HG03175 (cell line): ENCODE measurements at regions not wholly inside any gene's neighbourhood (a gene's known extent, or its start where the extent isn't known, plus 50 kb on each side); places are given as distances from the start of the nearest gene placed in this dataset.
"Not testable (repeated sequence)": the region's sequence is repeated elsewhere in the genome, so short reads cannot be mapped to it uniquely, and the experiment has no call there.

Experiments
- ATAC-seq: cut with Tn5 transposase; IDR thresholded peaks from one replicate; pipeline ENCODE4 v1.9.1; 2021; ENCODE audit warnings: mild to moderate bottlenecking, moderate library complexity; ENCODE audit not compliant: unreplicated experiment

DNA sequence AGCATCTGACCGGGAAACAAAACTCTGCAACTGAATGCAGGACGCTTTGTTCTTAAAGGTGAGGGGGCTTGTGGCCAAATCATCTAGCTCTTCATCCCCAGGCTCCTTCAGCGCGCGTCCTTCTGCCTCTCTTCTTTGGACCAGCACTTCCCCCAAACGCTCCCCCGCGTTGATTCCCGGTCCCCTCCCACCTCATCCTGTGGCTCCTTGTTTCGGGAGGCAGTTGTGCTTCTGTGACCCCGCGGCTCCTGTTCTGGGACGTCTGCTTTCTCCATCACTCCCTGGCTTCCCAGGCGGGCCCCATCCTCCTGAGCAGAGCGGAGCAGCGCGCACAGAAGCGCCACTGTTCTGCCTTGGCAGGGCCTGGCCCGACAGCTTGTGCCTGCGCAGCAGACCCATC lies 109.7 kb upstream of the ZNG1E start:
- not testable (repeated sequence) for ATAC-seq

DNA sequence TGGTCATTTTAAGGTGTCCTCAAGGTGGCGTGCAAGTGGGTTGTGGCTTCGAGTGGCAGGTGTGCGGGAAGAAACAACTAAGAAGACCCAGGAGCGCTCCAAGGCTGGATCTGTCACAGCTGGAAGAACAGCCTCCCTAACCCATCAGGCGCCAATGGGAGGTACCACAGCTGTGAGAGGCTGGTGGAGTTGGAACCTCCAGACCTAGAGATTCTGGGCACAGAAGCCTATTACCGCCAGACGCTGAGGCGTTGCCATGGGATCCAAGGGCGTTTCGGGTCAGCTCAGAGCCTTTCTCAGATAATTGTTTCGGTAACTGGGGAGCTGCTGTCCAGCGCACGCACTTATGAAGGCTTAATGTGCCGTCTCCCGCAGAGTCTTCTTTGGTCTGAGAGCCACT lies 156.7 kb upstream of the ZNG1E start:
- ATAC-seq, result not testable (repeated sequence)

DNA sequence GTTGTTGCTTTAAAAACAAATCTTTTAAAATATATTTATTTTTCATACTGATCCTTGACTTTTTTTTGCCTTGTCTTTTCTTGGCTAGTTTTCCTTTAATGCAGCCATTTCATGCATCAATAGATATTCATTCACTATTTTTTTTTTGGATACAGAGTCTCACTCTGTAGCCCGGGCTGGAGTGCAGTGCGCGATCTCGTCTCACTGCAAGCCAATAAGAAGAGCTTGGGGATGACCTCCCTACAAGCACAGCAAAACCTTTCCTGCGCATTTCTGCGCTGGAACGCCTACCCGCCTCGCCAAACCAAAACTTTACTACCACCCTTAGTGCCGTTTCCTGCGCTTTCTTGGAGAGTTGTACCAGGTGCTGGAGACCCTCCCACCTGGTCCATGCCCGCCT lies 161.3 kb upstream of the ZNG1E start:
- not testable (repeated sequence) for ATAC-seq

DNA sequence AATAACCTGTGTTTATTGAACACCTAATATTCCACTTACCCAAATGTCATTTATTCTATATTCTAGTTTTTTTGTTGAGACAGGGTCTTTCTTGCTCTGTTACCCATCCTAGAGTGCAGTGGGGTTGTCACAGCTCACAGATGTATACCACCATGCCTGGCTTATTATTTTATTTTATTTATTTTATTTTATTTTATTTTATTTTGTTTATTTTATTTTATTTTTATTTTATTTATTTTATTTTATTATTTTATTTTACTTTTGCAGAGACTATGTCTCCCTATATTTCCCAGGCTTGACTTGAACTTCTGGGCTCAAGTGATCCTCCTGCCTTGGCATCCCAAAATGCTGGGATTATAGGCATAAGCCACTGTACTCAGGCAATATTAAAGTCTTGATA lies 167.8 kb upstream of the ZNG1E start:
- not testable (repeated sequence) for ATAC-seq

DNA sequence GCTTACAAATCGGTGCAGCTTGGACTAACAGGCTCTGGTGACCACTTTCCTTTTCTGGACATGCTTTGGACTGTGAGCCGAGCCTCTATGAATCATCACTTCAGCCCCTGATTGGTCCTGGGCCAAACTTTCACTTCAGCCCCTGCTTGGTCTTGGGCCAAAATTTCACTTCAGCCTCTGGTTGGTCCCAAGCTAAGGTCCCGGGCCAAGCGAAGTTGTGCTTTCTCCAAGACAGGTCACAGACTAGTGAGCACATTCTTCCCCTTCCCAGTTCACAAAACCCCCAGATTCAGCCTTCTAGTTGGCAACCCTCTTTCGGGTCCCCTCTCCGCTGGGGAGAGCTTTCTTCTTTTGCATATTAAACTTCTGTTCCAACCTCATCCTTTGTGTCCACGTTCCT lies 171.0 kb upstream of the ZNG1E start:
- ATAC-seq, result not testable (repeated sequence)

DNA sequence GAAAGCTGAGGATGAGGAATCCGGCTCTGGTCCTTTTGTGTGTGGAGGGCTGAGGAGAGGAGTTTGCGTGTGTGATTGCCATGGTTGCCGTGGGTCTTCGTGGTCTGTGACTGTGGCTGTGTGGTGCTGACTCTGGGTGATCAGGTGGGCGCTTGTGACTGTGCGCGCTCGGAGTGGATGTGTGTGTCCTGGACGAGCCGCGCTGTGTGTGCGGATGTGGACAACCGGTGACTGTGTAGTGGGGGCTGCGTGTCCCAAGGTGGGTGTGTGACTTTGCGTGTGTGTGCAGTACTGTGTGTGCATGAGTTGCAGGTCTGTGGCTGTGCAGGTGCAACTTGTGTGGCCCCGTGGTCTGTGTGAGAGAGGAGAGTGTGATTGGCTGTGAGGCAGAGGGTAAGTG lies 172.0 kb upstream of the ZNG1E start:
- ATAC-seq, result not testable (repeated sequence)

DNA sequence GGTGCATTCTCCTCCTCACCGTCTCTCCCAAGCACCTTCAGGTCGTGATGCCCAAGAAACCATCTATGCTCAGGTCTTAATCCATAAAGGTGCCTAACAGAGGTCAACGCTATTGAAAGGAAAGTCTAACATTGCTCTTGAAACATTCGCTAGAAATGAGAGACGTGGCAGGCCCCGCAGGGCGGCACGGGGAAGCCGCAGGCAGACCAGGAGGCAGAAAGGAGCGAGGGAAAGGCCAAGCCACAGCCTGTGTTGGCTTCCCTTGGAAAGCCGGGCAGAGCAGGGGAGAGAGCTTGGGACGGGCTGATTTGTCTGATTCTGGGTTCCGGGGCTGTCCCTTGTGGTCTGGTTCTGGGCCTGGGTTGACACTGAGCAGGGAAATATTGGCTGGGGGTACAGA lies 192.8 kb upstream of the ZNG1E start:
- not testable (repeated sequence) for ATAC-seq

DNA sequence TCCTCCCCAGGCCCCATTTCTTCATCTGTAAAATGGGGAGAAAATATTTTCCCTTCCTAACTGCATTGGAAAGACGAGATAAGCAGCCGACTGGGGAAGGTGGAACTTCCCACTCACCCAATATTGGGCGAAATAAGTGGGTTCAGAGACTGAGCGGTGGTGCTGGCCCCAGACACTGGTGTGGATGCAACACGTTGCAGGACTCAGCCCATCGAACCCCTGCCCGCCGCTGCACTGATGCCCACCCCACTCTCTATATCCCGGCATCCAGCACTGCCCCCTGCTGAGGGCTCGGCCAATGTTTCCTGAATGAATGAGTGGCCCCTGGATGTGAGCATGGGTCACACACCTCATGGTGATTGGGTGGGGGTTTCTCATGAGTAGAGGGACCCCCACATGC lies 194.4 kb upstream of the ZNG1E start:
- not testable (repeated sequence) for ATAC-seq

DNA sequence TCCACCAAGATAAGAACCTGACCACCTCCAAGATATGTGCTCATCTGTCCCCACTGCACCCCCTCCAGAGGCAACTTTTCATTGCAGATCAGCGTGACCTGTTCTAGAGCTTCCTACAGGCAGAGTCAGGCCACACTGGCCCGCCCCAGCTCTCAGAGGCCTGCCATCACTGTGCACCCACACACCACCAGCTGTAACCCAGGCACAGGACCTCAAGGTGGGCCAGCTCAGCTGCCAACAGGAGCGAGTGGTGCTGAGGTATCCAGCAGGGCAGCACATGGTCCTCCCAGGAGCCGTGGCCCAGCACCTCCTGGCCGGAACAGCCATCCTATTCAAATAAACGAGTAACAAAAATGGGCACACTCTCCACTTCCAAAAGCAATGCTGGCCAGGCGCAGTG lies 189.9 kb upstream of the FOXD4L5 start:
- ATAC-seq, result not testable (repeated sequence)

DNA sequence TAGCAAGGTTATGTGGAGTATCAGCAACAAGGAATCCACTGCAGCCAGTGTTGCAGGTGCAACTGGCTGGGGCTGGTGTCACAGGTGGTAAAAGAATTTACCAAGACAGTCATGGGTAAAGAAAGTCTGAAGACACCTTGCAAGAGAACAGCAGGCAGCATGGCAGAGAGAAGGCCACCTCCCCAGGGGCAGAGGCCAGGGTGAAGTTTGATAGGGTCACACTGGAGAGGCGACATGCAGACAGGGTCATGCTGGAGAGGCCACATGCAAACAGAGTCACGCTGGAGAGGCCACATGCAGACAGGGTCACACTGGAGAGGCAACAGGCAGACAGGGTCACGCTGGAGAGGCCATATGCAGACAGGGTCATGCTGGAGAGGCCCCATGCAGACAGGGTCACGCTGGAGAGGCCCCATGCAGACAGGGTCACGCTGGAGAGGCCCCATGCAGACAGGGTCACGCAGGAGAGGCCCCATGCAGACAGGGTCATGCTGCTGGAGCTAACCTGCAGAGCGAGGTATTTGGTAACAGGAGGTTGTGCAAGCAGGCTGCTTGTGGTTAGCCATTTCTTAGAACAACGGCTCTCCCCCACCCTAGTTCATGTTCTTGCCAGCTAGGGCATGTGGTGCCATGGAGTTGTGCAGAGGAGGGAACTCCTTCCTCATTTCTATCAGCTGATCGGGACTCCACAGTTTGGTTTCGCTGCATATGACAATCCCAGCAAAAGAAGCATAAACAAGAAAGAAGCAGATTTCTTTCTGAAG lies 188.2 kb upstream of the FOXD4L5 start:
- not testable (repeated sequence) for ATAC-seq

DNA sequence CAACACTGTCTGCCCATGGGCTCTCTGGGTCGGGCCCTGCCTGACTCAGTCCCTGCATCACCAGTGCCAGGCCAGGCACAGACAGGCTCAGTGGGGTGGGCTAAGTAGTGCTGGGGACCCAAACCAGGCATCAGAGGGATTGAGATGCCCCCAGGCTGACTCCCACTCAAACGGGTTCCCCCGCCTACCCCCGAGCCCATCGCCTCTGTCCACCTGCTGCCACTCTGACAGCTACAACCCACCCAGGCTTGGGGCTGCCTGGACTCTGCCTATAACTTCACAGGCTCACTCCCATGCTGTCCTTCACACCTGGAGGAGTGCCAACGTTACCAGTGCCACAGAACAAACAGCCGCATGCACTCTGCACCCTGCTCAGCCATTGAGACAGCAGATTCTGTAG lies 186.1 kb upstream of the FOXD4L5 start:
- ATAC-seq, result not testable (repeated sequence)

DNA sequence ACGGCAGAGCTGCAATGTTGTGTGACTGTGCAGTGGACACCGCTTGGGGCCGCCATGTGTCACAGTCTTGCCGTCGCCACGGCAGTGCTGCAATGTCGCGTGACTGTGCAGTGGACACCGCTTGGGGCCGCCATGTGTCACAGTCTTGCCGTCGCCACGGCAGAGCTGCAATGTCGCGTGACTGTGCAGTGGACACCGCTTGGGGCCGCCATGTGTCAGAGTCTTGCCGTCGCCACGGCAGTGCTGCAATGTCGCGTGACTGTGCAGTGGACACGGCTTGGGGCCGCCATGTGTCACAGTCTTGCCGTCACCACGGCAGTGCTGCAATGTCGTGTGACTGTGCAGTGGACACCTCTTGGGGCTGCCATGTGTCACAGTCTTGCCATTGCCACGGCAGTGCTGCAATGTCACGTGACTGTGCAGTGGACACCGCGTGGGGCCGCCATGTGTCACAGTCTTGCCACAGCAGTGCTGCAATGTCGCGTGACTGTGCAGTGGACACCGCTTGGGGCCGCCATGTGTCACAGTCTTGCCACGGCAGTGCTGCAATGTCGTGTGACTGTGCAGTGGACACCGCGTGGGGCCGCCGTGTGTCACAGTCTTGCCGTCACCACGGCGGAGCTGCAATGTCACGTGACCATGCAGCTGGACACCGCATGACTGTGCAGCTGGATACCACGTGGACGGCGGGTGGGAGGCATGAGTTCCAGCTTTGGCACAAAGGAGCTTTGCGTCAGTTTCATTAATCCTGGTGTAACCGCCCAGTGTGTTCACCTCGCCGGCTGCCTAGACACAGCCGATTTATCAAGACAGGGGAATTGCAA lies 182.1 kb upstream of the FOXD4L5 start:
- not testable (repeated sequence) for ATAC-seq

DNA sequence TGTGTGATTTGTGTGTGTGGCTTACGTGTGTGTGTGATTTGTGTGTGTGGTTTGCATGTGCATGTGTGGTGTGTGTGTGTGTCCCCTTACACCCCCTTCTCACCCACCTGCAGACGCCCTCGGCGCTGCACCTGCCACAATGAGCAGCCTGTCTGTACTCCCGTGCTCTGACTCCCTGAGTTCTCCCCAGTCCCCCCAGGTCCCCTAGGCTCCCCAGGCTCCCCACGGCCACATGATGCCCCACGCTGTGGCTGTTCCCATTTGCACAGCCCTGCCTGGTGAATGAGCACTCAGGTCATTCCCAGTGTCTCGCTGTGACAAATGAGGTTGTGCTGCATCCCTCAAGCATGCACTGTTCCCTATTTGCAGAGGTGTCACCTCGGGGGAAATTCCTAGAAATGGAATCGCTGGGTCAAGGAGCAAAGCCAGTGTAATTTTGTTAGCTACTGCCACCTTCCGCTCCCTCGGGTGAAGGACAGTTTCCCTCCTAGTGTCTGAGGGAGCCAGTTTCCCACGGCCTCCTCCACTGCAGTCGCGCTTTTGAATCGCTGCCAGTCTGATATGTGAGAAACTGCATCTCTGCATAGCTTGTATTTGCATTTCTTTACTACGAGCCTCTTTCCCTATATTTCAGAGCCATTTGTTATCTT lies 180.4 kb upstream of the FOXD4L5 start:
- ATAC-seq, result not testable (repeated sequence)

DNA sequence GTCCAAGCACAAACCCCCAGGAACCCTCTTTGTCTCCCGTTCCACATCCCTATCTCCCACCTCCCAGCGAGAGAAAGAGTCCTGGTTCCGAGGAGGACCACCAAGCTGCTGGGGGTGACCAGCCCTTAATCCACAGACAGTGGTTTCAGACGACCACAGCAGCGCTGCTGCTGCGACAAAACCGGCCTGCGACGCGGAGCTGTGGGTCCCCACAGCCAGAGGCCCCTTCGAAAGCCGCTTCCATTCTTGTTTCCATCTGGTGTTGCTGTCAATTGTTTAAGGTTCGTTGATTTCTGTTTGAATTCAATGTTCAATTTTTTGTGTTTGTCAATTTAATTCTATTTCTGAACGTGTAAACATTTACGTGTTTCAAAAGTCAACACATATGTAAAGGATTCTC lies 177.5 kb upstream of the FOXD4L5 start:
- ATAC-seq, result not testable (repeated sequence)

DNA sequence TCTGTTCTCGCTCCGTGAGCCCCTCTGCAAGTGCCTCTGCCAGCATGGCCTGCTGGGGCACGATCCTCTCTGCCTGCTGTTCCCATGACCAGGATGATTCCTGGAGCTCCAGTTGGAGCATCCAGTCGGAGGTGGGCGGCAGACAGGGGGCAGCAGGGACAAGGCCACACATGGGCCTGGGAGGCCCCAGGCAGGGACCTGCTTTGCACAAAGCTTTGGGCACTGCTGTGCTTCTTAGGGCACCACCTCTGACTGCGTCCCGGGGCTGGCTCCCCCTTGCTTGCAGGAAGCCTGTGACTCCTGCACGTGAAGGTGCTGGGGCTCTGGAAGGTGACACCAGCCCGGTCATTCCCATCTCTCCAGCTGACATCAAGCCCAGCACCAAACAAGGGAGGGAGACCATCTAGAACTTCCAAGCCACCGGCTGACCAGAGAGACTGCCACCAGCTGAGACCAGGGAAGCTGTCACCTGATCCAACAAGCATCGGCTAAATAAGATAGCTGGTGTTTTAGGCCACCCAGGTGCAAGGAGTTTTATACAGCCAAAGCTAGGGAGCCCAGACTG lies 174.8 kb upstream of the FOXD4L5 start:
- no peak for ATAC-seq

DNA sequence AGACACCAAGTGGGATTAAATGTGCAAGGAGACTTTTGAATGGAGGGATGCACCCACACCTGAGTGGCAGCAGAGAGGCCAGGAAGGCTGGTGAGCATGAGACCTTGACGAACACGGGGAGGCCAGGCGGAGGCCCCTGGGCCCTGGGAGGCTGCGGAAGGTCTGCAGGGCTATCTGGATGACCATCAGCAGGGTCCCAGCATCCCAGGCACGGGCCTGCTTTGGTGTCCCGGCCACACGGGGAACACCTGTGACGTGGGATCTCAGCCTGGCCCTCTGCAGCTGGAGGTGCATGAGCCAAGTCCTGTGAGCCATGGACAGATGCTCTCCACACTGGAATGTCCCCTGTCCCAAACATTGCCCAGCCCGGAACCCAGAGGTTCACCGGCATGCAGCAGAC lies 174.0 kb upstream of the FOXD4L5 start:
- ATAC-seq, result no peak

DNA sequence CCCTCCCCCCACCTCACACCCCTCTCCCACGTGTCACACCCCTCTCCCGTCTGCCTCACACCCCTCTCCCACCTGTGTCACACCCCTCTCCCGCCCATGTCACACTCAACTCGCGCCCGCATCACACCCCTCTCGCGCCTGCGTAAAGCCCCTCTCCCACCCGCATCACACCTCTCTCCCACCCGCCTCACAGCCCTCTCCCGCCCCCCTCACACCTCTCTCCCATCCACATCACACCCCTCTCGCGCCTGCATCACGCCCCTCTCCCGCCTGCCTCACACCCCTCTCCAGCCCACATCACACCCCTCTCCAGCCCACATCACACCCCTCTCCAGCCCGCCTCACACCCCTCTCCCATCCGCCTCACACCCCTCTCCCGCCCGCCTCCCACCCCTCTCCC lies 173.5 kb upstream of the FOXD4L5 start:
- ATAC-seq, result no peak

DNA sequence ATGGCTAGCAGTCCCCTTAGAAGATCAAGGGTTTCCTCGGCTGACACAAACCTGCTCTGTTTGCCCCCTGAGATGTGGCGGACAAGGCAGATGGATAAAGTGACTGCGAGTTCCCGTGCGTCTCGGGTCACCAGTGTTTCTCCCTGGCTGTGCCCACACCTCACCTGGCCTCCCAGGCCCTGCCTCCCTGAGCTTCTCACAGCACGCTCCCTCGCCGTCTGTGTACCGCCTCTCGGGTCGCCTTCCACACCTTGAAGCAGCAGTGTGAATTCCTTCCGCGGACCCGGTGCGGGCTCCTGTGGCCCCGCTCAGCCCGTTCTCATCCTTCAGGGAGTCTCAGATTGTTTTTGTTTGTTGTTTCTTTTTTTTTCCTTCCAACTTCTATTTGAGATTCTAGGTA lies 172.0 kb upstream of the FOXD4L5 start:
- ATAC-seq, result not testable (repeated sequence)

DNA sequence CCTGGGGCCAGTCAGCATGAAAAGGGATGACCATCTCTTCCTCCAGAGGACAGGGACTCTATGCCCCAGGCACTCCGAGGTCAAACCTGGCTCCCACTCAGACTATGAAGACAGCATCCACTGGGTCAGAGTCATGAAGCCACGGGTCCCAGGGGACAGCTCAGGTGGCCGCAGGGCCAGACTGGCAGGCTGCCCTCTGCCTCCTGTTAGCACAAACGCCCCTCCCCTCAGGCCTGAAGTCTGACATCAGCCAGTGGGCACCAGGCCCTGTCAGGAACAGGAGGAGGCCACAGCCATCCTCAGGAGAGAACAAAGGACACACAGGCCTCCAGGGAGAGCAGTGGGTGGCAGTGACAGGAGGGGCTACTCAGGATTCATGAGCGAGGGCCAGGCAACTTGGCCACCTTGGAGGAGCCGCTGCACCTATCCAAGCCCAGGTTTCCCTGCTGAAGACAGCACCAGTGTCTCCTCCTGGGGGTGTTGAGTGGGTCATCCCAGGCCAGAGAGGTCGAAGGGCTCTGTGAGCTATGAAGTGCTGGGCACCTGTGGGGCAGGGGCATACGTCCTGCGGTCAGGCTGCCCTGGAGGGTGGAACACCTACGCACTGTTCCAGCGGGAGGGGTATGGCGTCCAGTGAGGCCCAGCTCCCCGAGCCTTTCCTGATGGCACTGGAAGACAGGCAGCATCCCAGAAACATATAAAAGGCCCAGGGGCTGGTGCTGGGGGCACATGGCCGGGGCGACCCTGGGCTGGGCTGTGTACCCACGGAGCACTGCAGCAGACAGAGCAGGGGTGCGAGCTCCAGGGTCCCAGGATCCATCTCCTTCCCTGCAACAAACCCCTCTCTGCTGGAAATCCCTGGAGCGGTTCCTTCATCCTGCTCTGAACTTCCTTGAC lies 171.0 kb upstream of the FOXD4L5 start:
- not testable (repeated sequence) for ATAC-seq

DNA sequence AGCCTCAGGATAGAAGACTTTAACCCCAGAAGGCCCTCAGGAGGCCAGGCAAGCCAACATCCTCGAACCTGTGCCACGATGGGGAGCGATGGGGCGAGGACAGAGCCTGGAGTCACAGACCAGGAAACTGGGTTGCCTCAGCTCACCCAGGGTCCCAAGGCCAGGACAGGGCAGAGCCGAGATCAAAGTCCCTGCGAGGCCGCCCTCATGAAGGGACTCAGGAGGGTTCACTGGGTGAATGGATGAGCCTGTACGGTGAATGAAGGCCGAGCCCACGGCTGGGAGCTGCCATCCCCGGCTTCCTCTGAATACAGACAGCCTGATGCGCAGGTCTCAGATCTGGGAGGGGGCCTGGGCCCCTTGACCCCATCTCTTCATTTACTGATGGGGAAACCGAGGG lies 170.1 kb upstream of the FOXD4L5 start:
- not testable (repeated sequence) for ATAC-seq
